Parathyroid adenoma (tissue), 2 donors: ENCODE measurements at regions not wholly inside any gene's neighbourhood (a gene's known extent, or its start where the extent isn't known, plus 50 kb on each side); places are given as distances from the start of the nearest gene placed in this dataset.

ENCODE experiments used
- H2AFZ ChIP-seq: fragments of 300-600 bp; sonication (generic); one replicate; pipeline ENCODE4 v1.7.0; 2017; ENCODE audit warnings: antibody characterized with exemption, mild to moderate bottlenecking
- H3K27ac ChIP-seq: fragments of 300-600 bp; sonication (generic); one replicate; pipeline ENCODE4 v1.7.0; 2017
- H3K27me3 ChIP-seq: fragments of 300-600 bp; sonication (generic); one replicate; pipeline ENCODE4 v1.7.0; 2017; ENCODE audit warnings: low read length; ENCODE audit not compliant: control insufficient read depth, insufficient read depth
- H3K36me3 ChIP-seq: fragments of 300-600 bp; sonication (generic); one replicate; pipeline ENCODE4 v1.7.0; 2017; ENCODE audit warnings: low read length; ENCODE audit not compliant: control insufficient read depth, insufficient read depth
- H3K4me1 ChIP-seq: fragments of 300-600 bp; sonication (generic); one replicate; pipeline ENCODE4 v1.7.0; 2017; ENCODE audit warnings: control low read depth
- H3K4me2 ChIP-seq: fragments of 300-600 bp; sonication (generic); one replicate; pipeline ENCODE4 v1.7.0; 2017; ENCODE audit warnings: low read length
- H3K4me3 ChIP-seq: fragments of 300-600 bp; sonication (generic); one replicate; pipeline ENCODE4 v1.7.0; 2017; ENCODE audit warnings: low read depth, low read length
- H3K79me2 ChIP-seq: fragments of 300-600 bp; sonication (generic); one replicate; pipeline ENCODE4 v1.7.0; 2017; ENCODE audit warnings: control low read depth
- H3K9ac ChIP-seq: fragments of 300-600 bp; sonication (generic); one replicate; pipeline ENCODE4 v1.7.0; 2017; ENCODE audit warnings: mild to moderate bottlenecking
- H3K9me3 ChIP-seq: fragments of 300-600 bp; sonication (generic); one replicate; pipeline ENCODE4 v1.7.0; 2017; ENCODE audit warnings: low read length; ENCODE audit not compliant: control insufficient read depth
- CTCF ChIP-seq: fragments of 300-600 bp; sonication (generic); IDR thresholded peaks from one replicate; pipeline ENCODE4 v1.7.0; 2017; ENCODE audit warnings: antibody characterized with exemption, mild to moderate bottlenecking
- donor health status: primary hyperparathyroidism.

DNA sequence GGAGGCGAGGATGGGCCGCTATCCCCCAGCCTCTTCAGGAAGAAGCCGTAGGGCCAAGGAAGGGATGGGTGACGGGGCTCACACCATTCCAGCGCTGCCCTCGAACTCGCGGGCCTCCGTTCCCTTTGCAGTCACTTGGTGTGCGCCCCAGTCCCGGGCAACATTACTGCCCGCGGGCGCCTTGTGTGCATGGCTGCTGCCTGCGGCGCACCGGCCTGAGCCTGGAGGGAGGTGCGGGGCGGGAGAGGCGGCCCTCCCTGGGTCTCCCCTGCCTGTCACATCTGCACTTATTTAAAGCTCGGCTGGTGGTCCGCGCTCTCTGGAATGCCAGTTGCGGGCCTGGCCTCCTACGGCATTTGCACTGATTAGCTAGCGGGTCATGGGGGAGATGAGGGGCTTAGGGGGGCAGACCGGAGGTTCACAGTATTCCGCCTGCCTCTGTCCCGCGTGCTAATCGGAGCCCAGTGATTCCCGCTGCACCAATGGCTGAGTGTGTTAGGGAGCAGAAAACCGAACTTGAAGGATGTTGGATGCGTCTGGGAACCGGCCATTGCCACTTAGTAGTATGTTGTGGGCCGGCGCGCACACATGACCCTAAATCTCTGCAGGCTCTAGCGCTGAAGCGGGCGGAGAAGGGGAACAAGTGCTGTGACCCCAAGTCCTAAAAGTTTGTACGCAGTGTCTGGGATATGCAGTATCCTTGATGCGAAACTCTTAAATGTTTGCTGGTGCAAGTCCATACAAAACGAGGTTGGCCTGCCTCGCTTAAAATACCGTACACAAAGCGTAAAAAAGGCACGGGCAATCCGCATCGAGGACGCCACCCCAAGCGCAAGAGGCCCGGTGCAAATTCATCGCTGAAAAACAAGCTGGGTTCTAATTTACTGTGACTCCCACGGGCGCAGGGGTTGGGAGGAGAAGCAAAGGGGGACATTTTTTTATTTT is 161.2 kb upstream of the SIX2 start:
- H3K4me3 ChIP-seq, result peak overlapping the region; percentile 36
- H3K27me3 ChIP-seq, result peaks cover 18% of the 10 kb centered on the region
- H3K4me2 ChIP-seq, result peak overlapping the region; percentile 67

GRCh38 chr2:45169339-45170190 is 160.3 kb upstream of the SIX2 start:
- Histone ChIP-seq H3K27ac (no peak overlapping the region), H3K79me2 (no peaks in the 10 kb centered on the region), H3K9ac (no peak overlapping the region), H3K4me3 (peak overlapping the region; percentile 36), H3K4me1 (no peaks in the 10 kb centered on the region), H3K36me3 (no peaks in the 10 kb centered on the region), H3K4me2 (peak overlapping the region; percentile 67), H2AFZ (peak overlapping the region; percentile 70), H3K9me3 (no peaks in the 10 kb centered on the region), H3K27me3 (peaks cover 18% of the 10 kb centered on the region)
- no peak for TF ChIP-seq CTCF

More for the DNA sequence above, 161.2 kb upstream of the SIX2 start:
- H2AFZ ChIP-seq, result no peak overlapping the region
- H3K9me3 ChIP-seq, result no peaks in the 10 kb centered on the region
- no peak for TF ChIP-seq CTCF
- no peak overlapping the region for H3K27ac ChIP-seq
- H3K36me3 ChIP-seq, result no peaks in the 10 kb centered on the region
- H3K9ac ChIP-seq, result no peak overlapping the region
- H3K79me2 ChIP-seq, result no peaks in the 10 kb centered on the region
- no peaks in the 10 kb centered on the region for H3K4me1 ChIP-seq

DNA sequence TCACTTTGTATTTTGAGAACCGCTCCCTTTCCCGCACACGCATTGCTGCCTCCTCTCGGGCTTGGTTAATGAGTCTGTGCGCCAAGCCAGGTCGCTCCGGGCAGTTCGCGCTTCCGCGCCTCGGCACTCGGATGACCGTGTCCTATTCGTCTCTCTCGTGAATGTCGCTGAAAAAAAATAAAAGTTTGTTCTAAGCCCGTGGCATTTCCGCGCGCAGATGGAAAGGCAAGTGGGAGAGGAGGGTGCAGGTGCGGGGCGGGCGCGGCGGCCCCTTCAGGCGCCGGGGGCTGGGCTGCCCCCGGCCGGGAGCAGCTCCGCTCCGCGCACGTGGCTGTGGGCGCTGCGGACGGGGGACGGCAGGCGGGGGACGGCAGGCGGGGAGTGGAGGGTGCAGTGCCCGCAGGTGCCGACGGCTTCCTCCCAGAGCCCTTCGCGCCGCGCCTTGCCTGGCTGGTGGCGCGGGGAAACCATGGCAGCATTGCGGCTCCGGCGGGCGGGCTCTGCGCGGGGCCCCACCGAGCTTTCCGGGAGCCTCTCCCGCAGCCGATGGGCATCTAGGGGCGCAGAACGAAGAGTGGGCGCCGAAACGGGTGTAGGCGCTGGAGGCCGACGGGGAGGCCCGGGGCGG is 159.6 kb upstream of the SIX2 start:
- peaks cover 18% of the 10 kb centered on the region for H3K27me3 ChIP-seq
- peak overlapping the region; percentile 36 for H3K4me3 ChIP-seq
- H3K4me1 ChIP-seq, result no peaks in the 10 kb centered on the region
- H3K4me2 ChIP-seq, result peak overlapping the region; percentile 67
- H3K79me2 ChIP-seq, result no peaks in the 10 kb centered on the region
- no peaks in the 10 kb centered on the region for H3K9me3 ChIP-seq
- TF ChIP-seq CTCF, result no peak
- H2AFZ ChIP-seq, result peak overlapping the region; percentile 70
- no peak overlapping the region for H3K27ac ChIP-seq
- H3K9ac ChIP-seq, result no peak overlapping the region
- H3K36me3 ChIP-seq, result no peaks in the 10 kb centered on the region

DNA sequence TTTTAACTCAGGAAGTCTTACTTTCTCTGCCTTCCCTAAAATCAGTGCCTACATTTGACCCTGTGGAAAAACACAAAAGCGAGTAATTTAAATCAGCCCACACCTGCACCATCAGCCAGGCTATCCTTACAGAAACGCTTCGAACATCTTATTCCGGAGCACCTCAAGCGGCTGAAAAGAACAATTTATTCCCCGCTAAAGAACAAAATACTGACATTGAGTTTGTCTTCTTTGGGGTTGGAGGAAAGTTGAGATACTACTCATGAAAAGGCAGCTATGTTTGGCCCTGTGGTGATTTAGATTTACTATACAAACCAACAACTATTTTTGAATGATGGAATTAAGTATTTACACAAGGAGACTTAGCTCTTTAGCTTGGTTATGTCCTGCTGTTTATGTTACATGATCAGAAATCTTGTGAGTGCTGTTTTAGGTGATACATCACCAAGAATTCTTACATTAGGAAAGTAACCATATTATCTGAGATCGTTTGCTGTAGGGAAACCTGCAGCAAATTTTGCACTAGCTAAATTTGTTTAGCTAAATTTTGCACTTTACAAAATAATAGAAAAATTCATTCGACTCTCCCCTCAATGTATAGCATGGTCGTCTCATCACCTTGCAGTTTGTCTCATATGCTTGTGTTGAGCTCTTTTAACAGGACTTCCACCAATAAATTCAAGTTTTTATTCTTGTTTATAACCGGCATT is 158.8 kb upstream of the SIX2 start:
- H3K9ac ChIP-seq, result no peak overlapping the region
- H3K4me2 ChIP-seq, result peak overlapping the region; percentile 67
- no peak for TF ChIP-seq CTCF
- H3K4me3 ChIP-seq, result peak overlapping the region; percentile 32
- H3K4me1 ChIP-seq, result no peaks in the 10 kb centered on the region
- no peaks in the 10 kb centered on the region for H3K9me3 ChIP-seq
- H2AFZ ChIP-seq, result no peak overlapping the region
- H3K27ac ChIP-seq, result no peak overlapping the region
- peaks cover 18% of the 10 kb centered on the region for H3K27me3 ChIP-seq
- H3K36me3 ChIP-seq, result no peaks in the 10 kb centered on the region
- no peaks in the 10 kb centered on the region for H3K79me2 ChIP-seq
